Epithelial cell of prostate (primary cell): ENCODE measurements at regions not wholly inside any gene's neighbourhood (a gene's known extent, or its start where the extent isn't known, plus 50 kb on each side); places are given as distances from the start of the nearest gene placed in this dataset.

ENCODE experiments used
- DNase-seq: peaks from one replicate; pipeline ENCODE4 v3.0.0-alpha.2; 2011; ENCODE audit warnings: low read depth, low spot score
- H3K27ac ChIP-seq: fragments of 450-650 bp; 2 replicates; pipeline ENCODE4 v1.5.1; 2017; ENCODE audit warnings: mild to moderate bottlenecking

DNA sequence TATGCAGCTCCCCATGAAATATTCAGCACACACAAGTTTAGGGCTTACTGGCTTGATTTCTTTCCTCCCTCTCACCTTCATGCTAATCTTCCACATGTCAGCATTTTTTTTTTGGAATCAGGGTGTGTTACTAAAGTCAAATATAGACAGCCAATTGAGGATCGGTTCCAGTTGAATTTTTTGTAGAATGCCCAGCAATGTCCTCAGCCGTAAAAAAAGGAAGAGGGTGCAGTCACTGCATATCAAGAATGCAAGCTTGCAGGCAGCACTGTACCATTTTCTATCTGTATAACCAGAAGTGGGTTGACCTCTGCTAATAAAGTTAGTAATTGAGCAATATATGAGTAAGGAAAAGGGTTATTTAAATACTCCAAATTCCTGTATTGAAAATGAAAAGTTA is 51.4 kb upstream of the CHMP2B start:
- DNase-seq = no peak
- no peak overlapping the region for H3K27ac ChIP-seq

GRCh38 chr3:87173776-87174175 is 53.3 kb upstream of the CHMP2B start:
- no peak overlapping the region for H3K27ac ChIP-seq
- DNase-seq = no peak

- H3K27ac ChIP-seq = no peak overlapping the region
- no peak for DNase-seq
These were observed 54.0 kb upstream of the CHMP2B start for GRCh38 chr3:87173071-87173470.

DNA sequence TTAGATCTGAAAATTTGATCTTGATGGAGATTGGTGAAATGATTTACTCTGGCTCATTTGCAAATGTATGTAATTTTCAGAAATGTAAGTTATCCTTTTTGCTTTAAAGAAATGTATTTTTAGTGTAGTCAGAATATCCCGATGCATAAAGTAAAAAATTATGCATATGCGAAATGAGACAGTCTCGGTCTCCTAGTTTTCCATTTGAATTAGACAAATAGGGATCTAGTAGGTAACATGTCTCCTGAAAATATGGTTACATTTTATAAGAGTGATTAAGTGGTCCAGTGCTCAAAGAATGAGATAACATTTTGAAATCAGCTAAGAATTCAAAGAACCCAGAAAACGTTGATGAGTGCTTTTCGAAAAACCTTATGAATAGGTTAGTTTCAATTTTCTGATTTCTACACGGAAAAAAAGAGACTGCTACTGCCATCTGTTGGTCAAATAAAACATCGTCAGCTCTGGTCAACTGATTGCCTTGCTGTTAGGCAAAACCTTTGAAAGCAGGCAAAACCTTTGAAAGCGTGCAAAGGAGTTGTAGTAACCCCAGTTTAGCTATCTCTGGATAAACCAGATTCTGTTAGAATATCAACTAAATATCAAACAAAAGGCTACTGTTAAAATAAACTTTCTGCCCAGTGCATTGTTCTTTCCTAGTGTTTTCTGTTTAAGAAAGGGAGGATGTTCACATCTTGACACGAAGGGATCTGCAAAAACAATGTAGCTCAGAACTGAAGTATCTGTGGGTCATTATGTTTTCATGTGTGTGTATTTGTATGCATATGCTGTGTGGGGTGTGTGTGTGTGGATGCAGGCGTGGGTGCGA is 59.3 kb upstream of the CHMP2B start:
- H3K27ac ChIP-seq = no peak overlapping the region
- DNase-seq = no peak

GRCh38 chr3:87164245-87164644 is 62.9 kb upstream of the CHMP2B start:
- no peak for DNase-seq
- H3K27ac ChIP-seq = no peak overlapping the region

DNA sequence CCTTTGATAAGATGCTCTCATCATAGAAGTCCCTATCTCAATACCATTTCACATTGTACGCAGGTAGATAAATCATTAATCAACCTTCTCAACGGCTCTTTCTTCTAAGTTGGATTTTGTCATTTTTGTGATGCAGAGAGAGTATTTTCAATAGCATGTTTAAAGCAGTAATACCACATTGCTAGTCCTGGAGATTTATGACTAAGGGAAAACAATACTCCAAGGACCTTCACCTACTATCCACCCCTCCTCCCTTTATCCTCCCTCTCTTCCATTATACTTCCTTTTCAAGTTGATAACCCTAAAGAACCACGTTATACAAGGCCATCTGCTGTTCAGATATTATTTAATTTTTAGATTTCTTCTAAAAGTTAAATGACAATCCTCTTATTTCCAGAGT is 65.3 kb upstream of the CHMP2B start:
- no peak for DNase-seq
- H3K27ac ChIP-seq = no peak overlapping the region

DNA sequence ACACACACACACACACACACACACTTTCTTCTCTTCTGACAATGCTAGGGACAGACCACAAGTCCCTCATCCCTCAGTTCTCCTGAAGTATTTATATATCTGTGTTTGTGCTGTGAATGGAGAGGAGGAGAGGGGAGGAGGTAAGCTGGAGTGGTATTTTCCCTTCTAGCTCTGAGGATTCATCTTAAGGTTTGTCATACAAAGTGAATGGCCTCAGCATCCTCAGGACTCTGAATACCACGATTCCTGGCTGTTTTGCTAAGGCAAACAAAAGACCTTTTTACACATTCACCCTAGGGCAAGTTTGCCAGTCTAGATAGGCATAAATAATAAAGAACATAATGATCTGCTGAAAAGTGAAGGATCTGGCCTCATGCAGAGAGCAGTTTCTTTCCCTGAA is 65.7 kb upstream of the CHMP2B start:
- DNase-seq = no peak
- no peak overlapping the region for H3K27ac ChIP-seq

GRCh38 chr3:87161013-87161412 is 66.1 kb upstream of the CHMP2B start:
- DNase-seq = no peak
- no peak overlapping the region for H3K27ac ChIP-seq

GRCh38 chr3:87158823-87159222 is 68.3 kb upstream of the CHMP2B start:
- no peak for DNase-seq

DNA sequence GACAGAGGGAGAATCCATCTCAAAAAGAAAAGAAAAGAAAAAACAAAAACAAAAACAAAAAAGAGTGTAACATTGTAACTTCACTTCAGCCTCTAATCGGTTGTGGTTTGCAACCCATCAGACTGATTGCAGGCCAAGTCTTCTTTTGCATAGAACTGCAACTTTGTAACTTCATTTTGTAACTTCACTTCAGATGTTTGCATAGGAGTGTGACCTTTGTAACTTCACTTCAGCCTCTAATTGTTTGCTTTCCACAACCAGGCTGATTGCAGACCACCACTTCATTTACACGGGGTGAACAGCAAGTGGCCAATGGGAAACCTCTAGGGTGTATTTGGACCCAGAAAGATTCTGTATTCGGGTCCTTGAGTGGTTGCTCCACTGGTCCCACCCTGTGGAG is 79.1 kb upstream of the CHMP2B start:
- DNase-seq = no peak
- no peak overlapping the region for H3K27ac ChIP-seq

More at GRCh38 chr3:87158823-87159222, 68.3 kb upstream of the CHMP2B start:
- no peak overlapping the region for H3K27ac ChIP-seq

GRCh38 chr3:87147562-87147961 is 79.5 kb upstream of the CHMP2B start:
- no peak overlapping the region for H3K27ac ChIP-seq
- no peak for DNase-seq

DNA sequence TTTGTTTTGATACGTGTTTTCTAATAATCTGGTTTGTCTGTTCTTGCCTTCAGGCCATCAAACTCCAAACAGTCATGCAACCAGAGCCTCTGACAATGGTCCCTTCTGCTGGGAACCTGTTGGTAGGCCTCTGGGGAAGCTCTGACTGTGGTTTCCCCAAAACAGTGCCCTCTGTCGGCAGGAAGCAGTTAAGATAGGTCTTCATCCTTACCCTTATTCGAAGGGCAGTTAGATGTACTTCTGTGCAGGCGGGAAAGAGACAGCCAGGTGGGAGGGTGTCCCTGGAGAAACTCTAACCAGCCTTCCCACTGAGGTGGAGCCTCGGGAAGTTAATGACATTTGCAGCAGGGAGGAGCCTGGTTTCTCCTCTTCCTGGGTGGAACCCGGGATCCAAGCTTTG is 81.6 kb upstream of the CHMP2B start:
- H3K27ac ChIP-seq = no peak overlapping the region
- DNase-seq = no peak

DNA sequence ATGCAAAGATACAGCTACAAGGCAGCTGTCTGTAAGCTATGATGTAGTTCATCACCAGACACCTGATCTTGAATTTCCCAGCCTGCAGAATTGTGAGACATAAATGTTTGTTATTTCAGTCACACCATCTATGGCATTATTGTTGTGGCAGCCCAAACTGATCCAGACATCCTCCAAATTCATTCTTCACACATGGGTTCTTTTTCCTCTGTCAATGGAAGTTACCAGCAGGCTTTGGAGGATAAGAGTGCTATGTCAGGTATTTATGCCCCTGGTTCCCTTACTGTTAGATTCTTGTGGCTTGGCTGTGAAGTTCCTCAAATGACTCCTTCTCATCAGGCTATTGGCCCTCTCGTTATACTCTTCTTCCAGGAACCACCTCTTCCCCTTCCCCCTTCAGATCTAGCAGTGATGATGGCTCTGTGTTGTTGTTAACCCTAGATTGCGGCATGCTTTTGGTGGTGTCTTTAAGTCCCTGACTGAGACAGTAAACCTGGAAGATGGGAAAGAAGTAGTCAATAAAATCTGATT is 91.0 kb upstream of the CHMP2B start:
- no peak overlapping the region for H3K27ac ChIP-seq
- DNase-seq = no peak

GRCh38 chr3:87135412-87135811 is 91.7 kb upstream of the CHMP2B start:
- H3K27ac ChIP-seq = no peak overlapping the region
- no peak for DNase-seq

GRCh38 chr3:87132801-87133200 is 94.3 kb upstream of the CHMP2B start:
- no peak overlapping the region for H3K27ac ChIP-seq
- no peak for DNase-seq

GRCh38 chr3:87128006-87128405 is 99.1 kb upstream of the CHMP2B start:
- DNase-seq = no peak

GRCh38 chr3:87127281-87127680 is 99.8 kb upstream of the CHMP2B start:
- H3K27ac ChIP-seq = no peak overlapping the region
- no peak for DNase-seq

More at GRCh38 chr3:87128006-87128405, 99.1 kb upstream of the CHMP2B start:
- no peak overlapping the region for H3K27ac ChIP-seq

DNA sequence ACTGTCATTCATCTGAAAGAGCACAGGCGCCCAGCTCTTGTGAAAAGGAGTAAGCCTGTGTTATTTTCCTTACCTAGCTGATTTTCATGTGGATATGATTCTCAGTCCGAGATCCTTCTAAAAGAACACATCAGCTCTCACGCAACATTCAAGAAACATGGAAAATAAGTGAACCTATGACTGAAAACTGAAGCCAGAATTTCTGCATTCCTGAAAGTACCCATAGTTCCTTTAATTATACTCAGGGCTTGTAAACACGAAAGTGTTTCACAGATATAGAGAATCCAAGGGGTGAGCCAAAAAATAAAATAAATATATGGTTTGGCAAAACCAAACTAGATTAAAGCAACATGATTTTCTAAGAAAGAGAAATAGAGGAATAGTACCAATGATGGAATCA is 100.8 kb upstream of the CHMP2B start:
- no peak overlapping the region for H3K27ac ChIP-seq
- DNase-seq = no peak

DNA sequence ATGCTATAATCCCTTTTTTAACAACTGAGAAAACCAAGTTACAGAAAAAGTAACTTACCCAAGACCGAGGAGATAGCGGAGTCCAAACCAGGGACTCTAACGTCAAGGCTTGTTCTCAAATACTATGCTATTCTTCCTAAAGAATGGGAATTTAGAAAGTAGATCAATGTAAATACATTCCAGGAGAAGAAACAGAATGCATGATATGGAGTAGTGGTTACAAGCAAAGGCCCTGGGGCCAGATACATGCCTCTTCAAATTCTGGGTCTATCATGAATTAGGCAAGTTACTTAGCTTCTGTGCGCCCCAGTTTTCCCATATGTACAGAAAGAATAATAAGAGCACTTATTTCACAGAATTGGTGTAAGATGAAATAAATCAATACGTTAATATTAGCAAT is 102.0 kb upstream of the CHMP2B start:
- DNase-seq = no peak
- no peak overlapping the region for H3K27ac ChIP-seq

- DNase-seq = no peak
- H3K27ac ChIP-seq = no peak overlapping the region
These were observed 104.3 kb upstream of the CHMP2B start for GRCh38 chr3:87122766-87123165.

- H3K27ac ChIP-seq = no peak overlapping the region
These were observed 105.3 kb upstream of the CHMP2B start for GRCh38 chr3:87121856-87122255.

GRCh38 chr3:87120881-87121280 is 106.2 kb upstream of the CHMP2B start:
- no peak for DNase-seq
- H3K27ac ChIP-seq = no peak overlapping the region

More at GRCh38 chr3:87121856-87122255, 105.3 kb upstream of the CHMP2B start:
- DNase-seq = no peak
